ENCODE measurements at regions not wholly inside any gene's neighbourhood (a gene's known extent, or its start where the extent isn't known, plus 50 kb on each side); places are given as distances from the start of the nearest gene placed in this dataset.

- no peak for DNase-seq
Measured at GRCh38 chr2:177147834-177148445, 64.7 kb upstream of the HNRNPA3 start.

GRCh38 chr2:177148477-177149154, 64.0 kb upstream of the HNRNPA3 start:
- peak; percentile 58 to 77 for DNase-seq

GRCh38 chr2:177149155-177149503, 63.5 kb upstream of the HNRNPA3 start:
- no peak for DNase-seq

- no peak for DNase-seq
Measured at GRCh38 chr2:177153805-177154204, 58.8 kb upstream of the HNRNPA3 start.

GRCh38 chr2:177154809-177155208, 57.8 kb upstream of the HNRNPA3 start:
- DNase-seq, result no peak

- no peak for DNase-seq
Measured at GRCh38 chr2:177155631-177156030, 57.0 kb upstream of the HNRNPA3 start.

GRCh38 chr2:177161741-177162460, 50.7 kb upstream of the HNRNPA3 start:
- DNase-seq, result peak; percentile 8 to 54

Measured in CD4-positive, alpha-beta T cell treated with Interferon alpha-2 for 1 hour (primary cell).